PC-9 (cell line): ENCODE measurements at regions not wholly inside any gene's neighbourhood (a gene's known extent, or its start where the extent isn't known, plus 50 kb on each side); places are given as distances from the start of the nearest gene placed in this dataset.

ENCODE experiments used
- BruUV-seq: library from RNA; stranded (reverse); fragments of 400-500 nt; replicated peaks from 2 replicates; lab custom pipeline; 2021; lab: Mats Ljungman, UMichigan
- CTCF ChIA-PET: fragments of 300-600 bp; sonication (Branson Sonifier 250); formaldehyde crosslinking; loops from one replicate; lab custom pipeline; 2022; ENCODE audit warnings: antibody characterized with exemption; lab: Charles Lee
- POLR2A ChIA-PET: fragments of 300-600 bp; sonication (Branson Sonifier 250); formaldehyde crosslinking; loops from one replicate; lab custom pipeline; 2022; ENCODE audit warnings: antibody characterized with exemption; ENCODE audit not compliant: unreplicated experiment; lab: Charles Lee
- DNase-seq, 2 experiments: peaks; one replicate each; pipeline versions ENCODE4 v3.0.0 to v3.0.0-alpha.2; 2015 to 2022; ENCODE audit warnings: mixed read lengths in 1 of 2
- H2AFZ ChIP-seq: fragments of 200-600 bp; sonication (generic); 2 replicates; pipeline ENCODE4 v1.8.1; 2017; ENCODE audit warnings: antibody characterized with exemption
- H3F3A ChIP-seq: fragments of 200-600 bp; sonication (generic); 2 replicates; pipeline ENCODE4 v1.8.1; 2017; ENCODE audit warnings: antibody characterized with exemption, mild to moderate bottlenecking, low read depth; ENCODE audit not compliant: insufficient read depth
- H3K27ac ChIP-seq: fragments of 200-600 bp; sonication (generic); 2 replicates; pipeline ENCODE4 v1.6.1; 2016; ENCODE audit warnings: mixed run types
- H3K27me3 ChIP-seq: fragments of 200-600 bp; sonication (generic); 2 replicates; pipeline ENCODE4 v1.6.1; 2016; ENCODE audit warnings: low read depth, mixed run types; ENCODE audit not compliant: insufficient read depth
- H3K36me3 ChIP-seq: fragments of 200-600 bp; sonication (generic); 2 replicates; pipeline ENCODE4 v1.6.1; 2016; ENCODE audit warnings: low read depth, mixed run types
- H3K4me1 ChIP-seq: fragments of 200-600 bp; sonication (generic); replicated peaks from 2 replicates; pipeline ENCODE4 v1.6.1; 2016; ENCODE audit warnings: mixed run types; ENCODE audit not compliant: insufficient read depth
- H3K4me2 ChIP-seq: fragments of 200-600 bp; sonication (generic); 2 replicates; pipeline ENCODE4 v1.6.1; 2017; ENCODE audit warnings: mixed run types
- H3K4me3 ChIP-seq: fragments of 200-600 bp; sonication (generic); 2 replicates; pipeline ENCODE4 v1.6.1; 2016; ENCODE audit warnings: mixed run types
- H3K79me2 ChIP-seq: fragments of 200-600 bp; sonication (generic); 2 replicates; pipeline ENCODE4 v1.6.1; 2017; ENCODE audit warnings: low read depth, mixed run types
- H3K9me2 ChIP-seq: fragments of 200-600 bp; sonication (generic); 2 replicates; pipeline ENCODE4 v1.8.1; 2017; ENCODE audit warnings: mild to moderate bottlenecking; ENCODE audit not compliant: insufficient read depth
- H3K9me3 ChIP-seq: fragments of 200-600 bp; sonication (generic); 2 replicates; pipeline ENCODE4 v1.8.1; 2016; ENCODE audit warnings: low read depth; ENCODE audit not compliant: insufficient read depth
- H4K20me1 ChIP-seq: fragments of 200-600 bp; sonication (generic); 2 replicates; pipeline ENCODE4 v1.8.1; 2017; ENCODE audit not compliant: insufficient read depth
- EZH2 ChIP-seq: fragments of 200-600 bp; sonication (generic); IDR thresholded peaks from 2 replicates; pipeline ENCODE4 v1.8.0; 2017; ENCODE audit warnings: antibody characterized with exemption, low read depth
- intact Hi-C: fragments of 100-400 bp; cut with micrococcal nuclease; formaldehyde crosslinking; loops from one replicate; pipeline ENCODE4 v1.10.0; 2022; ENCODE audit not compliant: unreplicated experiment
- TF ChIP-seq, protein P1 (sequence below): fragments of 200-600 bp; sonication (generic); conservative IDR thresholded peaks from 2 replicates; pipeline ENCODE4 v1.6.1; 2017; ENCODE audit warnings: mixed run types, antibody characterized with exemption, mild to moderate bottlenecking, moderate library complexity

DNA sequence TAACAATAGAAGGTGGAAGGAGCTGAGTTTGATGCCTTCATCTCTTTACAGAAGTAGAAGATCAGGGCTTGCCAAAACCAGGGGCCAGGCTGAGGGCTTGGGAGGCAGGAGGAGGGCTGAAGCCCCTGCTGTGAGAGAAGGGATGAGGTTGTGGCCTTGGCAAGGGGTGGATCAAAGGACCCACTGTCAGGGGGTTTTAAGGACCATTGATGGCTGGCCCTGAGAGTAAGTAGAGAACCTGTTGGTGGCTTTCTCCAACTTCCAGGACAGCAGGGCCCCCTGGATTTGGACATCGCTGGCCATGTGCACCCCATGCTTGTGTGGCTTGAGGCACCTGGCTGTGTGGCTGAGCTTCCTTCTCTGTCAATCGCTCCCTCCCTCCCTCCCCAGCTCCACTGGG lies 927.7 kb downstream of the TBC1D22A start:
- intact Hi-C loops, result no loop called here
- Histone ChIP-seq H3K9me2 (no peaks in the 10 kb centered on the region), H3K4me3 (no peak overlapping the region), H3F3A (no peaks in the 10 kb centered on the region), H3K36me3 (no peaks in the 10 kb centered on the region), H3K9me3 (no peaks in the 10 kb centered on the region), H4K20me1 (no peaks in the 10 kb centered on the region), H3K27ac (no peak overlapping the region), H2AFZ (no peak overlapping the region), H3K4me2 (no peak overlapping the region), H3K79me2 (no peaks in the 10 kb centered on the region), H3K27me3 (no peaks in the 10 kb centered on the region), H3K4me1 (no peaks in the 10 kb centered on the region)
- no TSS peak for BruUV-seq
- no peak for TF ChIP-seq EZH2
- TF ChIP-seq, protein P1, sequence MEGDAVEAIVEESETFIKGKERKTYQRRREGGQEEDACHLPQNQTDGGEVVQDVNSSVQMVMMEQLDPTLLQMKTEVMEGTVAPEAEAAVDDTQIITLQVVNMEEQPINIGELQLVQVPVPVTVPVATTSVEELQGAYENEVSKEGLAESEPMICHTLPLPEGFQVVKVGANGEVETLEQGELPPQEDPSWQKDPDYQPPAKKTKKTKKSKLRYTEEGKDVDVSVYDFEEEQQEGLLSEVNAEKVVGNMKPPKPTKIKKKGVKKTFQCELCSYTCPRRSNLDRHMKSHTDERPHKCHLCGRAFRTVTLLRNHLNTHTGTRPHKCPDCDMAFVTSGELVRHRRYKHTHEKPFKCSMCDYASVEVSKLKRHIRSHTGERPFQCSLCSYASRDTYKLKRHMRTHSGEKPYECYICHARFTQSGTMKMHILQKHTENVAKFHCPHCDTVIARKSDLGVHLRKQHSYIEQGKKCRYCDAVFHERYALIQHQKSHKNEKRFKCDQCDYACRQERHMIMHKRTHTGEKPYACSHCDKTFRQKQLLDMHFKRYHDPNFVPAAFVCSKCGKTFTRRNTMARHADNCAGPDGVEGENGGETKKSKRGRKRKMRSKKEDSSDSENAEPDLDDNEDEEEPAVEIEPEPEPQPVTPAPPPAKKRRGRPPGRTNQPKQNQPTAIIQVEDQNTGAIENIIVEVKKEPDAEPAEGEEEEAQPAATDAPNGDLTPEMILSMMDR, result no peak
- ChIA-PET CTCF (no interaction called here), POLR2A (no interaction called here)
- DNase-seq, result no peak

DNA sequence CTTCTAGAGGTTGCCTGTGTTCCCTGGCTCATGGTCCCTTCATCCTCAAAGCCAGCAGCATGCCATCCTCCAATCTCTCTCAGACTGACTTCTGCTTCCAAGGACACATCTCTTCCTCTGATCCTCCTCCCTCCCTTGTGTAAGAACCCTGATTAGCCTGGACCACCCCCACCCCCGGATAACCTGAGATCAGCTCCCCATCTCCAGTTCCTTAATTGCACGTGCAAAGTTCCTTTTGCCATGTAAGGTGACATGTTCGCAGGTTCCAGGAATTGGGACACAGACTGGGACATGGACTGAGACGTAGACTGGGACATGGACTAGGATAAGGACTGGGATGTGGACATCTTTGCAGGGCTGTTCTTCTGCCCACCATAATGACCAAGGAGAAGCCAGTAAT lies 925.3 kb downstream of the TBC1D22A start:
- intact Hi-C loops, result no loop called here
- no peaks in the 10 kb centered on the region for H3K79me2 ChIP-seq
- CTCF ChIA-PET, result no interaction called here
- no peaks in the 10 kb centered on the region; the same call in 1 of the 2 replicates for H3K9me3 ChIP-seq
- H3K36me3 ChIP-seq, result peaks cover 6% of the 10 kb centered on the region; the same call in 1 of the 2 replicates
- H3K9me2 ChIP-seq, result no peaks in the 10 kb centered on the region
- H3K27me3 ChIP-seq, result no peaks in the 10 kb centered on the region
- no peak overlapping the region for H3K4me2 ChIP-seq
- no TSS peak for BruUV-seq
- POLR2A ChIA-PET, result no interaction called here
- no peaks in the 10 kb centered on the region for H3K4me1 ChIP-seq
- no peak overlapping the region for H2AFZ ChIP-seq
- no peak for DNase-seq
- H3K27ac ChIP-seq, result no peak overlapping the region
- no peaks in the 10 kb centered on the region for H3F3A ChIP-seq
- H4K20me1 ChIP-seq, result no peaks in the 10 kb centered on the region
- no peak overlapping the region for H3K4me3 ChIP-seq
- TF ChIP-seq, protein P1, result no peak
- TF ChIP-seq EZH2, result no peak

DNA sequence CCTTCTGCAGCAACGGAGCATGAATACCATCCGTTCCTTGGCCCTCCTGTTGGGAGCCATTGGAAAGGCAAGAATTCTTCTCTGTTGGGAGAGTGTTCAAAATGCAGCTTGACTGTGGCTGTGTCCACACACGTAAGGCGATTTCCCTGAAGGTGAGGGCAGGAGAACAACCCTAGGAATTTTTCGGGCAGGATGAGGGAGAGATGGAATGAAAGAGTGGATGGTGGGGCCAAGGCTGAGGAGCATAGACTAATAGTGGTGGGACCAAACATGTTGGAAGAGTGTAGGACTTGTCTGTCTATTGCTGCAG lies 924.9 kb downstream of the TBC1D22A start:
- no peaks in the 10 kb centered on the region for H3K79me2 ChIP-seq
- no peaks in the 10 kb centered on the region for H3F3A ChIP-seq
- intact Hi-C loops, result no loop called here
- H3K4me3 ChIP-seq, result no peak overlapping the region
- no peak overlapping the region for H3K4me2 ChIP-seq
- BruUV-seq, result no TSS peak
- no peak for TF ChIP-seq EZH2
- TF ChIP-seq, protein P1, result no peak
- H3K9me2 ChIP-seq, result no peaks in the 10 kb centered on the region
- no peaks in the 10 kb centered on the region for H4K20me1 ChIP-seq
- ChIA-PET POLR2A (no interaction called here), CTCF (no interaction called here)
- no peaks in the 10 kb centered on the region for H3K27me3 ChIP-seq
- H3K27ac ChIP-seq, result no peak overlapping the region
- no peak overlapping the region for H2AFZ ChIP-seq
- H3K4me1 ChIP-seq, result no peaks in the 10 kb centered on the region
- no peaks in the 10 kb centered on the region; the same call in 1 of the 2 replicates for H3K9me3 ChIP-seq
- no peak for DNase-seq
- H3K36me3 ChIP-seq, result peaks cover 6% of the 10 kb centered on the region; the same call in 1 of the 2 replicates
